ENCODE measurements at regions not wholly inside any gene's neighbourhood (a gene's known extent, or its start where the extent isn't known, plus 50 kb on each side); places are given as distances from the start of the nearest gene placed in this dataset.

DNA sequence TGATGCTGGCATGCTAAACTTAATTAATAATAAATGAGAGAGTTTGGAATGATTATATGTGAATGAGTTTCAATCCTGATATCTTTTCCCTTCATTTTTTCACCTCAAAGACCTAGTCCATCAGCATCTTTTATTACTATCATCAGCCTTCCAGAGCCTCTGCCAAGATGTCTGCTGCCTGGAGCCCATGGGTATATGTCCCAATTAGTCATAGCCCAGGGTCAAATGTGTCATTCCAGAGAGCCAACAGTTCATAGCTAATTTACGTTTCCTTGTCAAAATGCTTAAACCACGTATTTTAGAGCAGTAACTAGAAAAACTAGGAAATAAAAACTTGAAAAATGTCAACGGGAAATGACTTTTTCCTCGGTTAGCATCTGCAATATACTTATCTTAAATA lies 457.9 kb downstream of the SI start:
- Histone ChIP-seq H3K9ac (no peak overlapping the region), H3K9me3 (no peaks in the 10 kb centered on the region), H3K27me3 (no peaks in the 10 kb centered on the region), H3K4me3 (no peak overlapping the region), H4K20me1 (no peaks in the 10 kb centered on the region), H3K27ac (no peak overlapping the region), H3K4me2 (no peak overlapping the region), H3K36me3 (no peaks in the 10 kb centered on the region), H3K4me1 (no peaks in the 10 kb centered on the region)
- TF ChIP-seq Cebpa-rat (IDR thresholded peaks at IDR 0.05), result no peak

DNA sequence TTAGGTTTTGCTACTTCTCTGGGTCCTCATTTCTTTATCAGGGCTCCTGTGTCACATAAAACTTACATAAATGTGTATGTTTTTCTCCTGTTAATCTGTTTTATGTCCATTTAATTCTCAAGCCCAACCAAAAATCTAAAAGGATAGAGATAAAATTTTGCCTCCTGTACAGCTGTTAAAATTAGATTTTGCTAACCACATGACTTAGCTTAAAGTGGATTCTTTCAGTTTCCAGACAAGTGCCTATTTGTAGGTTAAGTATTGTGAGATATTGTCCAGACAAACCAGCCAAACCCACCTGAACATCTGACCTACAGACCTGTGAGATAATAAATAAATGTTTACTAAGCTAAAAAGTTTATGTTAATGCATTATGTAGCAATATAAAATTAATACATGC lies 465.5 kb downstream of the SI start:
- Histone ChIP-seq H3K4me2 (no peak overlapping the region), H3K27me3 (no peaks in the 10 kb centered on the region), H4K20me1 (no peaks in the 10 kb centered on the region), H3K36me3 (no peaks in the 10 kb centered on the region), H3K4me1 (peaks cover 5% of the 10 kb centered on the region; the same call in 1 of the 2 replicates), H3K27ac (no peak overlapping the region), H3K9ac (no peak overlapping the region), H3K9me3 (no peaks in the 10 kb centered on the region), H3K4me3 (no peak overlapping the region)
- no peak for TF ChIP-seq Cebpa-rat (IDR thresholded peaks at IDR 0.05)

DNA sequence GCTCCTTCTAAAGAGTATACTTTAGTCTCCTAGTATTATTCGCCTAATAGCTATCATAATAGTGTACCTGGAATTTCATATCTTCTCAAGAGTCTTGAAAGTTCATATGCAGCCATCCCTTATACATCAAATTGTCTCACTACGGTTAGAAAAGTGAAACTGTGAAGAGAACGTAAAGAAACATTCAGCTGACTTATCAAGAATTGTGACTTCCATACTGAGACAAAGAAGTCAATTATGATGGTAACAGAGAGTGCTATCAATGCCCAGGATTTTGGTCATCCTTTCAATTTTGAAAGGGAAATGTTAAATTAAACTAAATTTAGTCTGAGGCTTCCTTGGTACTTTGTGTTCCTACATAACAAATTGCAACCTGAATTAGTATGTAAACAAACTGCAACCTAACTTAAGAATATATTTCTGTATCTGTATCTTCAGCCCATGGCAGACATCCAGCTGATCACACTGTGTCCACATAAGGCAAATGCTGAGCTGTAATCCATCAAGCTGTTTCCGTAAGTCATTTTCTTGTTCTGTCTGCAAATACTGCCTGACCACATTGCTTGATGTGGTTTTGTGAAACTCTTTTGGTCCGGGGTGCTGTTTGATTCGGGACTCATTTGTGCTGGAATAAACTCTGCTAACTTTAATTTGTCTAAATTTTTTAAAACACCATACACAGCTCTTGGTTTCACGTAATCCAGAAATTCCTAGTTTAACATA lies 469.6 kb downstream of the SI start:
- TF ChIP-seq Cebpa-rat (IDR thresholded peaks at IDR 0.05), result no peak
- no peak overlapping the region for H3K4me2 ChIP-seq
- H3K4me1 ChIP-seq, result peaks cover 5% of the 10 kb centered on the region; the same call in 1 of the 2 replicates
- no peak overlapping the region for H3K27ac ChIP-seq
- H3K36me3 ChIP-seq, result no peaks in the 10 kb centered on the region
- no peak overlapping the region for H3K4me3 ChIP-seq
- H4K20me1 ChIP-seq, result no peaks in the 10 kb centered on the region
- no peaks in the 10 kb centered on the region for H3K9me3 ChIP-seq
- H3K9ac ChIP-seq, result no peak overlapping the region
- no peaks in the 10 kb centered on the region for H3K27me3 ChIP-seq

DNA sequence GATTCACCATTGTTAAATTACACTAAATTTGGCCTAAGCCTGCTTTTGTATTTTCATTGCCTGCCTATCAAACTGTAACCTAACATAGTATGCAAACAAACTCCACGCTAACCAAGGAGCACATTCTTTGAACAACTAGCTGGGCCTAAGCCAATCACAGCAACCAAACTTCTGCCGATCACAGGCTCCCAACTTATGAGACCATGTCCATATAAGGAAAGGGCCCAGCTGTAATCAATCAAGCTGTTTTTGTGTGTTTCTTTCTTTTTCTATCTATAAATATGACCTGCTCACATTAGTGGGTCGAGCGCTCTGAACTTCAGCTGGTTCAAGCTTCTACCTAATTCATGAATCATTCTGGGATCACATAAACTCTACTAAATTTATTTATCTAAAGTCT lies 473.6 kb downstream of the SI start:
- H3K4me2 ChIP-seq, result no peak overlapping the region
- no peak overlapping the region for H3K27ac ChIP-seq
- H3K9ac ChIP-seq, result no peak overlapping the region
- TF ChIP-seq Cebpa-rat (IDR thresholded peaks at IDR 0.05), result no peak
- H3K27me3 ChIP-seq, result no peaks in the 10 kb centered on the region
- H3K4me1 ChIP-seq, result peaks cover 5% of the 10 kb centered on the region; the same call in 1 of the 2 replicates
- no peak overlapping the region for H3K4me3 ChIP-seq
- H3K36me3 ChIP-seq, result no peaks in the 10 kb centered on the region
- no peaks in the 10 kb centered on the region for H4K20me1 ChIP-seq
- H3K9me3 ChIP-seq, result no peaks in the 10 kb centered on the region

DNA sequence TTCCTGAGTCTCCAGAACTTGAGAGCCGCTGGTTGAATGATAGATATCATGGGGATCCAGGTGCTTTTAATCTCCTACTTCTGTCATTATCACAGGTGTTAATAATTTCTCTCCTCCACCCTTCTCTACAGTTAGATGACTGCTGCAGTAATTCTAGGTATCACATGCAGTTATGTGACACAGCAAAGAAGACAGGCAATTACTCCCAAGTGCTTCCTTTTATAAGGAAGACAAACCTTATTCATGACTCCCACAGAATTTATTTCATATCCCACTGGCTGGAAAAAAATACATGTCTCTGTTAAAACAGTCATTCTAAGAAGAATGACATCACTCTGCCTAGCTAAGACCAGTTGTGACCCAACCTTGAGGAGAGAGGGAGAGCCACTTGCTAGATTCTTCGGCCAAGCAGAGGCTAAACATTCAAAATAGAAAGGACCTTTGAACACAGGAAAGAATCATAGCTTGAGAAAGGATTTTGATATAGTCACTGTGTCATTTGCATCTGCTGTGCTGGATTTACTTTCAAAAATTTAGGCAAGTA lies 500.6 kb downstream of the SI start:
- no peak overlapping the region for H3K27ac ChIP-seq
- no peak overlapping the region for H3K9ac ChIP-seq
- no peaks in the 10 kb centered on the region for H3K4me1 ChIP-seq
- H3K4me2 ChIP-seq, result no peak overlapping the region
- TF ChIP-seq Cebpa-rat (IDR thresholded peaks at IDR 0.05), result no peak
- H3K36me3 ChIP-seq, result no peaks in the 10 kb centered on the region
- no peaks in the 10 kb centered on the region for H4K20me1 ChIP-seq
- H3K27me3 ChIP-seq, result no peaks in the 10 kb centered on the region
- H3K9me3 ChIP-seq, result no peaks in the 10 kb centered on the region
- H3K4me3 ChIP-seq, result no peak overlapping the region

DNA sequence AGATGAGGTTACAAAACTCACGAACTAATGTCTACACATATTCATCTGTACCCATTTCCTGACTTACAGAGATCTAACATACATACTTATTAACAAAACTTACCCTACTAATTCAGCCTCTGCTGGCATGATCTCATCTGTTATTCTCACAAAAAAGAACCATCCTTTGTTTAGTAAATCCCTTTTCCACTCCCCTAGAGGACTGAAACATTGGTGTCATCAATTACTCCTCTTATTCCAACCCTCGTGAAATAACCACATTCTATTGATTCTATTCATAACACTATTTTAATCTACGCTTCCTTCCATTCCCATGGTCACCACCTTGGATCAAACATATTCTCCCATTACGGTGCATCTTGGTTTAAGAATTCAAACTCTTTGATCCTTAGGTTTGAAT lies 505.9 kb downstream of the SI start:
- H3K9ac ChIP-seq, result no peak overlapping the region

DNA sequence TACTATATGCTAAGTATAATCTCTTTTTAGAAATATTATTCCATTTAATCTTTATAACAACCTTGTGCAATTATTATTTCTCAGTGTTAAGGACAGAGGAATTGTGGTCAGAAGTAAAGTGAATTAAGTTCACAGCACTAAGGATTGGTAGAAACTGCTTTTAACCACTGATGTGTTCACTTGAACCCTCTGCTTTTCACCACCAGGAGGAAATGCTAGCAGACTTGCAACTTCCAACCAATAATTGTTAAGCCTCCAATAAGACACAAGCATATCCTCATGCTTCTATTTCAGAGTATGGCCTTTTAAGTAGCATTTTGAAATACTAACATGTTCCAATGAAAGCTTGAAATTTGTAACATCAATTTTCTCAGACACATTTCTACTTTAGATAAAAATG lies 527.4 kb downstream of the SI start:
- no peaks in the 10 kb centered on the region for H3K4me1 ChIP-seq
- H4K20me1 ChIP-seq, result no peaks in the 10 kb centered on the region
- H3K27ac ChIP-seq, result no peak overlapping the region
- no peak for TF ChIP-seq Cebpa-rat (IDR thresholded peaks at IDR 0.05)
- no peak overlapping the region for H3K9ac ChIP-seq
- no peak overlapping the region for H3K4me3 ChIP-seq
- H3K4me2 ChIP-seq, result no peak overlapping the region
- H3K36me3 ChIP-seq, result no peaks in the 10 kb centered on the region
- H3K9me3 ChIP-seq, result no peaks in the 10 kb centered on the region
- H3K27me3 ChIP-seq, result no peaks in the 10 kb centered on the region

More for the DNA sequence above, 505.9 kb downstream of the SI start:
- H3K4me3 ChIP-seq, result no peak overlapping the region
- H3K4me1 ChIP-seq, result no peaks in the 10 kb centered on the region
- H3K27me3 ChIP-seq, result no peaks in the 10 kb centered on the region
- no peaks in the 10 kb centered on the region for H3K9me3 ChIP-seq
- no peak overlapping the region for H3K27ac ChIP-seq
- no peaks in the 10 kb centered on the region for H3K36me3 ChIP-seq
- no peak for TF ChIP-seq Cebpa-rat (IDR thresholded peaks at IDR 0.05)
- H3K4me2 ChIP-seq, result no peak overlapping the region
- no peaks in the 10 kb centered on the region for H4K20me1 ChIP-seq

DNA sequence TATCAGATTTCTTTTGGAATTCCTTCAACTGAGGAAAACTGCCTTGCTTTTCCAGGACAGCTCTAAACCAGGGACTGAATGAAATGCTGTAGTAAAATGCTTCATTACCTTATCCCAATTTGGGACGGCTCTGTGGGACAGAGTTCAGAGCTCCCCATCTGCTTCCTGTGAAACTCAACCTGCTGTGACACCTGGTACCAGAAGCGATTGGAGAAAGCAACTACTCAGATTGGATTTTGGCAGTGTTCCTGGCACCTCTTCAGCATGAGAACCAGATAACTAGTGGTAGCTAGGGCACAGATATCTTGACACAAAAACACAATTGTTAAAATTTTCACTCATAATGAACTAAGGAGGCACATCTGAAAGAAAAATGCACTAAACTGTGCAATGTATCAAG lies 539.1 kb downstream of the SI start:
- no peaks in the 10 kb centered on the region for H3K36me3 ChIP-seq
- no peak overlapping the region for H3K9ac ChIP-seq
- no peak overlapping the region for H3K4me3 ChIP-seq
- no peaks in the 10 kb centered on the region for H3K27me3 ChIP-seq
- H3K27ac ChIP-seq, result no peak overlapping the region
- TF ChIP-seq Cebpa-rat (IDR thresholded peaks at IDR 0.05), result no peak
- no peaks in the 10 kb centered on the region for H3K9me3 ChIP-seq
- H3K4me2 ChIP-seq, result no peak overlapping the region
- H4K20me1 ChIP-seq, result no peaks in the 10 kb centered on the region
- no peaks in the 10 kb centered on the region for H3K4me1 ChIP-seq

DNA sequence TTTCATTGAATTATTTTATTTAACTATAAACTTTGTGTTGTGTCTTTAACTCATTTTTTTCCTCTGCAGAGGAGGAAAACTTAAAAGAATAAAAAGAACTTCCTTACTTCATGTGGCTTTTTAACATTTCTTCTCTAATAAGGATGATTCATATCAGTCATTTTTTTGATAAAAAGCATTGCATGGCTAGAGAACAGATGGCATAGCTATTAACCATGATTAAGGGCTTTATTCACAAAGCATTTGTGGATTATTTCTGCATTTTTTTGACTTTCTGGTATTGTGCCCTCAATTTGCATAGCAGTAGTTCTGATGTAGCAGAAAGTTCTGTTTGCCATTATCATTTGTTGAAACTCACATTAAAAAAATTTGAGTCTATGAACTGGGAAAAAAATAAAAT lies 540.8 kb downstream of the SI start:
- no peak for TF ChIP-seq Cebpa-rat (IDR thresholded peaks at IDR 0.05)
- Histone ChIP-seq H3K4me1 (no peaks in the 10 kb centered on the region), H3K9me3 (no peaks in the 10 kb centered on the region), H3K4me2 (no peak overlapping the region), H3K36me3 (no peaks in the 10 kb centered on the region), H3K4me3 (no peak overlapping the region), H3K27me3 (no peaks in the 10 kb centered on the region), H4K20me1 (no peaks in the 10 kb centered on the region), H3K27ac (no peak overlapping the region), H3K9ac (no peak overlapping the region)

DNA sequence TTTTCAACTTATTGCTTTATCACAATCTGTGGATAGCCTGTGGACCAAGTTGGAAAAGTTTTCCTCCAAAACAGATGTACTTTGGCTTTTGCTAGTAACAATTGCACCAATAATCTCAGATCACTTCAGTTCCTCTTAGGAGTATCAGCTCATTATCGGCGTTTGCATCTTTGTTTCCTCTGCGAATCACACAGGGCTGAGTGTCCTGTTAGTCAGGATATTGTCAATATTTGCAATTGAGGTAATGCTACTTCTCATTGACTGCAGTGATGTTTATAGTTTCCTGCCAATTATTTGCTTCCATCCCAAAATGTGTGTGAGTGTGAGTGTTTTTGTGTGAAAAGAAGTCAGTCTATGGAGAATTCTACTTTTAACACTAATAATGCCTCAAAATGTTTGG lies 545.0 kb downstream of the SI start:
- Histone ChIP-seq H3K36me3 (no peaks in the 10 kb centered on the region), H3K27me3 (no peaks in the 10 kb centered on the region)
- no peak for TF ChIP-seq Cebpa-rat (IDR thresholded peaks at IDR 0.05)

More for the DNA sequence above, 545.0 kb downstream of the SI start:
- no peaks in the 10 kb centered on the region for H3K9me3 ChIP-seq
- H3K9ac ChIP-seq, result no peak overlapping the region
- no peak overlapping the region for H3K27ac ChIP-seq
- no peak overlapping the region for H3K4me2 ChIP-seq
- no peak overlapping the region for H3K4me3 ChIP-seq
- H3K4me1 ChIP-seq, result no peaks in the 10 kb centered on the region
- no peaks in the 10 kb centered on the region for H4K20me1 ChIP-seq

All from BLaER1 (cell line).